ENCODE measurements at regions not wholly inside any gene's neighbourhood (a gene's known extent, or its start where the extent isn't known, plus 50 kb on each side); places are given as distances from the start of the nearest gene placed in this dataset.

DNA sequence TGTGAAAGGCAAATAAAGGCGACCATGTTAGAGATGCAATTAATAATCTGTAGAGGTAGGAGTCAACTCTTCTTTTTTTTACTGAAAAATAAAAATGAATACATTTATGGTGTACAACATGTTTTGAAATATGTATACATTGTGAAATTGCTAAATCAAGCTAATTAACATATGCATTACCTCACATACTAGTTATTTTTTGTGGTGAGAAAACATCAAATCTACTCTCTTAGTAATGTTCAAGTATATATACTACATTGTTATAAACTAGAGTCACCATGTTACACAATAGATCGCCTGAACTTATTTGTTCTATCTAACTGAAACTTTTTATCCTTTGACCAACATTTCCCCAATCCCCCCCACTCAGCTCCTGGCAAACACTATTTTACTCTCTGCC lies 143.2 kb downstream of the POU4F1 start:
- no peak for DNase-seq (ENCODE audit: low read depth)
- TF ChIP-seq, protein P1, sequence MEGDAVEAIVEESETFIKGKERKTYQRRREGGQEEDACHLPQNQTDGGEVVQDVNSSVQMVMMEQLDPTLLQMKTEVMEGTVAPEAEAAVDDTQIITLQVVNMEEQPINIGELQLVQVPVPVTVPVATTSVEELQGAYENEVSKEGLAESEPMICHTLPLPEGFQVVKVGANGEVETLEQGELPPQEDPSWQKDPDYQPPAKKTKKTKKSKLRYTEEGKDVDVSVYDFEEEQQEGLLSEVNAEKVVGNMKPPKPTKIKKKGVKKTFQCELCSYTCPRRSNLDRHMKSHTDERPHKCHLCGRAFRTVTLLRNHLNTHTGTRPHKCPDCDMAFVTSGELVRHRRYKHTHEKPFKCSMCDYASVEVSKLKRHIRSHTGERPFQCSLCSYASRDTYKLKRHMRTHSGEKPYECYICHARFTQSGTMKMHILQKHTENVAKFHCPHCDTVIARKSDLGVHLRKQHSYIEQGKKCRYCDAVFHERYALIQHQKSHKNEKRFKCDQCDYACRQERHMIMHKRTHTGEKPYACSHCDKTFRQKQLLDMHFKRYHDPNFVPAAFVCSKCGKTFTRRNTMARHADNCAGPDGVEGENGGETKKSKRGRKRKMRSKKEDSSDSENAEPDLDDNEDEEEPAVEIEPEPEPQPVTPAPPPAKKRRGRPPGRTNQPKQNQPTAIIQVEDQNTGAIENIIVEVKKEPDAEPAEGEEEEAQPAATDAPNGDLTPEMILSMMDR (IDR thresholded peaks at IDR 0.05; ENCODE audit: control insufficient read depth, extremely low read depth, insufficient read depth) = no peak
- H3K4me3 ChIP-seq (ENCODE audit: low read depth, low read length) = no peak overlapping the region

DNA sequence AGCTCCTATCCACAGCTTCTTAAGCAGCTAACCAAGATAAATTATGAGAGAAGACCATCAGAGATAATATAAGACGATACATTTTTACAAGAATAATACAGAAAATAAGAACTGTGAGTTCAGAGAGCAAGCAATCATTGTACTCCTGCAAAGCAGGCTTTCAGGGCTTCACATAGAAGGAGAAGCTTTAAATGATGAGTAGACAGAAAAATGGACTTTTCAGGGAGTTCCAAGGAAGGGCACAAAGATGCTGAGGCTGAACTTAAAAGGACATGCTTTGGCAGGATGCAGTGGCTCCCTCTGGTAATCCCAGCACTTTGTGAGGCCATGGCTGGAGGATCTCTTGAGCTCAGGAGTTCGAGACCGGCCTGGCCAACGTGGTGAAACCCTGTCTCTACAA lies 159.5 kb downstream of the POU4F1 start:
- H3K4me3 ChIP-seq (ENCODE audit: low read depth, low read length) = no peak overlapping the region
- no peak for DNase-seq (ENCODE audit: low read depth)
- TF ChIP-seq, protein P1 (IDR thresholded peaks at IDR 0.05; ENCODE audit: control insufficient read depth, extremely low read depth, insufficient read depth) = no peak

DNA sequence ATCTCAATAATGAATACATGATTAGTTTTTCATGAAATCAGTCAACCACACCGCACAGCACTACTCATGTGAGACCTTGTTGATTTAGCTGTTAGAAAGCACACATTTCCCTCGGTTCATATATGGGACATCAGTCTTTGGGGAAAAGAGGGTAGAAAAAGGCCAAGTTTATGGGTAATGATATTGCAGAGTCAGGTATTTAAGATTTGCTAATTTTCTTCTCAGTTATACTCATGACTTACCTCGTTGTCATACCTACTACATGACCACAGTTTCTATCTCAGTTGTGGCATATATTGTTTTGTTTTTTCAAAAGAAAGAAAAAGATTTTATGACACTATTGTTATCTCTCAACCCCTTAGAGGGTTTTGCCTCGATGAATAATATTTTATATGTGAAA lies 165.6 kb downstream of the POU4F1 start:
- TF ChIP-seq, protein P1 (IDR thresholded peaks at IDR 0.05; ENCODE audit: control insufficient read depth, extremely low read depth, insufficient read depth) = no peak
- no peak overlapping the region for H3K4me3 ChIP-seq (ENCODE audit: low read depth, low read length)
- DNase-seq (ENCODE audit: low read depth) = no peak

DNA sequence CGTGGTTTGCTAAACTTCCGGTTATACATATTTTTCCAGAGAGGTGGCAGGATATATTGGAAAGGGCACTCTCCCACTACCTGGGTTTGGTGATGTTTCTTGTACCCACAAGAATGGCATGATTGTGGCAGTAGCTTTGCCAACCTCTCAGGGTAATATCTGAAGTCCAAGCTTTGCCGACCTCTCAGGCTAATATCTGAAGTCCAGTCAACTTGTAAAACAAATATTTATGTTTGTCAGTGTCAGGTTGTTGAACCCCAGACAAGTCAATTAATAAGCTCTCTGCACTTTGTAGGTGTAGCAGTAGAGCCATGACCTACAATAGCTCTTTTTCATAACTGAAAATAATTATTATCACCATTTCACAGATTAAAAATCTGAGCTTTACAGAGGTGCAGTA lies 167.0 kb downstream of the POU4F1 start:
- DNase-seq (ENCODE audit: low read depth) = no peak
- TF ChIP-seq, protein P1 (IDR thresholded peaks at IDR 0.05; ENCODE audit: control insufficient read depth, extremely low read depth, insufficient read depth) = no peak

DNA sequence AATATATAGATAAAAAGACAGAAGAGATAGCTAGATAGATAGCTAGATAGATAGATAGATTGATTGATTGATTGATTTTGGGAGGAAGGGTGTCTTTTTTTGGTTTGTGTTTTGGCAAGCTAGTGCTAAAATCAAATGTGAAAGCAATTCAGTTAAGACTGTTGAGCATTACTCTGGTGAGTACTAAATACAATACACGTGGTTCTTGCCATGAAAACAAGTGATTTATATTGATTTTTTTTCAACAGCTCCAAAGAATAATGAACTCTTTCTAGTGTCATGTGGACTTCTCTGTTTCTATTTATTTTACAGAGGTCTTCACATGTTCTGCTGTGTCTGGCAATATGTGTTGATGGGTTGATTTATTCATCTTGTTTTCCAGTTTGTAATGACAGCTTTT lies 172.0 kb downstream of the POU4F1 start:
- no peak for DNase-seq (ENCODE audit: low read depth)
- TF ChIP-seq, protein P1 (IDR thresholded peaks at IDR 0.05; ENCODE audit: control insufficient read depth, extremely low read depth, insufficient read depth) = no peak
- H3K4me3 ChIP-seq (ENCODE audit: low read depth, low read length) = no peak overlapping the region

More for the DNA sequence above, 167.0 kb downstream of the POU4F1 start:
- no peak overlapping the region for H3K4me3 ChIP-seq (ENCODE audit: low read depth, low read length)

DNA sequence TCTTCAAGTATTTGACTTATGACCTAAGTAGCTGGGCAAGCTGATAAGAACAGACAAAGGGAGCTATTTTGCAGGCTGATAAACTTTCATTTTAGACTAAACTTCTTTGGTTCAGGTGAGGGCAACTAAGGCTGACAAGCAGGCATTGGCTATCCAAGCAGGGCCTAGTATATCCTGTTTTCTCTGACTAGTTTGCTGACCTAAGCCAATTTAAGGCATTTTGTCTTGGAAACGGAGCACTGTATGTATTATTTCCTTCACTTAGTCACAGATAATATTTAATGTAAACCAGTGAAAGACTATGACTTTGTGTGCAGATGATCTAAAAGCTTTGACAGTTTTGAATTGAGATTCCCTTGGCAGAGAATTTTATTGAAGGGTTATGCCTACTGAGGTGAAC lies 172.5 kb downstream of the POU4F1 start:
- TF ChIP-seq, protein P1 (IDR thresholded peaks at IDR 0.05; ENCODE audit: control insufficient read depth, extremely low read depth, insufficient read depth) = no peak
- DNase-seq (ENCODE audit: low read depth) = no peak
- no peak overlapping the region for H3K4me3 ChIP-seq (ENCODE audit: low read depth, low read length)

DNA sequence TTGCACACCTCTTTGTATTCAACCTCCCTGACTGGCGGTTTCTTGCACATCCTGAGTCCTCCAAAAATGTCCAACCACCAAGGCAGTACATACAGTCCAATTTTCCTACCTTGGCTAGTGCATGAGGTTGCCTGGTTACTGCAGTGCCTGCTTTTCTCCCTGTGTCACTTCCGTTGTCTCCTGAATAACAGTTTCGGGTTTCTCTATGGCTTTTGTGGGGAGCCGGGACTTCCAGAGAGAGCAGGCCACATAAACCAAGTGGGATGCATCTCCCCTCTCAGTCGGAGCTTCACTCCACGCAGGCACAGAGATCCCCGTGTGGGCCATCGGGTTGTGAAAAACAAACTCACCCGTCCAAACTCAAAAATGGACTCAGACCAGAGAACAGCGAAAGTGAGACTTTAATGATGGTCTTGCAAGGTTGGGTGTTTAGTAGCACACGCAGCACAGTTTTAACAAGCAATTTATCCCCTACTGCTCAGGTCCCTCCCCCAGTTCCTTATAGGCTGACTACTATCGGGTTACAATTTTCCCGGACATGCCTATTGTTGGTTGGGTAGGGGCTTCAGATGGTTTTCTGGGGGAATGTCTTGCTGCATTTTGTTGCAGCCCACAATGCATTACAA lies 173.1 kb downstream of the POU4F1 start:
- TF ChIP-seq, protein P1 (IDR thresholded peaks at IDR 0.05; ENCODE audit: control insufficient read depth, extremely low read depth, insufficient read depth) = no peak
- H3K4me3 ChIP-seq (ENCODE audit: low read depth, low read length) = no peak overlapping the region
- DNase-seq (ENCODE audit: low read depth) = no peak

Measured in LNCaP clone FGC (cell line).